Subcutaneous abdominal adipose tissue (tissue), 5 donors: ENCODE measurements at regions not wholly inside any gene's neighbourhood (a gene's known extent, or its start where the extent isn't known, plus 50 kb on each side); places are given as distances from the start of the nearest gene placed in this dataset.

Source experiments
- H3K27ac ChIP-seq: one replicate; pipeline ENCODE4 v1.7.0; 2013; ENCODE audit warnings: low read depth, mild to moderate bottlenecking, inconsistent platforms, low read length, moderate library complexity
- H3K27me3 ChIP-seq, 5 donors: one replicate each; pipeline ENCODE4 v1.7.0; 2013; ENCODE audit warnings: low read length in 5 of 5, inconsistent platforms in 1 of 5; ENCODE audit not compliant: control insufficient read depth in 5 of 5, insufficient read depth in 4 of 5
- H3K36me3 ChIP-seq, 5 donors: one replicate each; pipeline ENCODE4 v1.7.0; 2013; ENCODE audit warnings: low read length in 5 of 5; ENCODE audit not compliant: control insufficient read depth in 5 of 5, insufficient read depth in 5 of 5
- H3K4me1 ChIP-seq, 5 donors: one replicate each; pipeline ENCODE4 v1.7.0; 2013; ENCODE audit warnings: low read length in 5 of 5, mild to moderate bottlenecking in 3 of 5, moderate library complexity in 1 of 5; ENCODE audit not compliant: control insufficient read depth in 5 of 5, insufficient read depth in 5 of 5
- H3K4me3 ChIP-seq, 5 donors: one replicate each; pipeline ENCODE4 v1.7.0; 2013; ENCODE audit warnings: low read length in 5 of 5, low read depth in 1 of 5
- H3K9ac ChIP-seq, 5 donors: one replicate each; pipeline ENCODE4 v1.7.0; 2013; ENCODE audit warnings: low read length in 5 of 5, mild to moderate bottlenecking in 4 of 5, moderate library complexity in 3 of 5
- H3K9me3 ChIP-seq, 5 donors: one replicate each; pipeline ENCODE4 v1.7.0; 2013; ENCODE audit warnings: low read length in 5 of 5; ENCODE audit not compliant: control insufficient read depth in 5 of 5
- donor health status: healthy.
- donor health status: healthy.
- donor health status: healthy.
- donor health status: healthy.
- donor health status: healthy.

DNA sequence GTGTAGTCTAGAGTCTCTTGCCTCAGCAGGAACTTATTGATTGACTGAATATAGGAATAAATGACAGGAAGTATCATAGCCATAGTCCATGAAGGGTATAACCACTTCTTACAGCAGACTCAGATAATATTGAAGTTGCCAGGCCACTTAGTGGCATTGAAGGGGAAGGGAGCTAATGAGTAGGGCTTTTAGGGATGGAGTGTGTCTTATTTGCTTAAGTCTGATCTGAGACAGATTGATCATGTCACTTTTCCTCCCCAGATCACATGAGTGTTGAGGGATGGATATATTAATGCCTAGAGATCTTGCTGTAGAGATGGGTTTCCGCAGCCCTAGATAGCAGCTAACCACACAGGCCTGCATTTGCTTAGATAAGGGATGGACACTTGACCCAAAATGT lies 62.2 kb upstream of the NBEA start:
- Histone ChIP-seq H3K27ac (no peak overlapping the region), H3K4me1 (peaks cover 0 to 20% (median 0%) of the 10 kb centered on the region in 5 donors), H3K9me3 (no peaks in the 10 kb centered on the region), H3K4me3 (no peak overlapping the region), H3K27me3 (peaks cover 0 to 3% (median 0%) of the 10 kb centered on the region in 5 donors), H3K36me3 (no peaks in the 10 kb centered on the region), H3K9ac (no peak overlapping the region)

DNA sequence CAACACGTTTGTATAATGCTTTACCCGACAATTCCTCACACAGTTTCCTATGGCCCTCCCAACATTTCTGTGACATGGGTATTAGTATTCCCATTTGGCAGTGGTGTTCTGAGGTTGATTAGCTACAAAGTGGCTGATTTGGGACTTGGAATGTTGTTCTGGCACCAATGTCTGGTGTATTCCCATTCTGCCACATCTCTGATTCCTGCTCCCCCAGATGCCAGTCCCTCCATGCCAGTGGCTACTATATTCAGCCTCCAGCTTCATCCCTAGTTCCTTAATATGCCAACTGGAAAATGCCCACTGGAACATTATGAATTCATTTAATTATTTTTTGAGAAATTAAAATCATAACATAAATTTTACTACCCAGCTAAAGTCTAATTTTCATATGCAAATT lies 60.6 kb upstream of the NBEA start:
- H3K36me3 ChIP-seq, result no peaks in the 10 kb centered on the region
- peaks cover 0 to 28% (median 0%) of the 10 kb centered on the region in 5 donors for H3K4me1 ChIP-seq
- H3K27ac ChIP-seq, result no peak overlapping the region
- H3K9me3 ChIP-seq, result no peaks in the 10 kb centered on the region
- no peak overlapping the region for H3K9ac ChIP-seq
- H3K27me3 ChIP-seq, result peaks cover 0 to 3% (median 0%) of the 10 kb centered on the region in 5 donors
- H3K4me3 ChIP-seq, result no peak overlapping the region

DNA sequence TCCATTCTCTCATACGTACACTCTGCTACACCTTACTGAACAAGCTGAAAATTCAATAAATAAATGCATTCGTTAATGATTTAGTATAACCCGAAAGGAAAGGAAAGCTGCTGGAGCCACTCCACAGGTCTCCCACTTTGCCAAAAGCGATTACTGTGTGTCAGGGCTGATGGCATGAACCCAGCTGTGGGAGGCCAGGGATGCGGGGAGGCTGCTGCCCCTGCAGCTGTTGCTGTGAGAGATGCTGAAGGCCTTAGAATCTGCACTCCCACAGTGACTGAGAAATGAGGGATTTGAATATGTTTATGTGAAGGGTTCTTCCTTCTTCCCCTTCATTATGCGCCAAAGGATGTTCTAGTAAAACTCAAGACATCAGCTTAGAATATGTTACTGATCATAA lies 58.7 kb upstream of the NBEA start:
- Histone ChIP-seq H3K27me3 (peaks cover 0 to 3% (median 0%) of the 10 kb centered on the region in 5 donors), H3K27ac (no peak overlapping the region), H3K4me3 (no peak overlapping the region), H3K9ac (no peak overlapping the region), H3K4me1 (peaks cover 0 to 32% (median 0%) of the 10 kb centered on the region in 5 donors), H3K36me3 (no peaks in the 10 kb centered on the region), H3K9me3 (no peaks in the 10 kb centered on the region)

DNA sequence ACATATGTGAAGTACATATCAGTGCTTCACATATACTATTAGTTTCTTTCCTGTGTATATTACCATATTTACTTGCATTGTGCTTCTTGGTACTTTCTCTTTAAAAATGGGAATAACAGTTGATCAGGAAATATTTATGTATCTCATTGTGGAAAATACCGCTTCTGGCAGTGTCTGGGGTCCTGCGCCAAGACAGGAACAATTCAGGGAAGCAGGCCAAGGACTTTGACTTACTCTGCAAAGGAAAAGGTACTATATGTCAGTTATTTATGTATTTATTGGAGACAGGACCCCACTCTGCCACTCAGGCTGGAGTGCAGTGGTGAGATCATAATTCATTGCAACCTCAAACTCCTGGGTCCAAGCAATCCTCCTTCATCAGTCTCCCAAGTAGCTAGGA lies 57.7 kb upstream of the NBEA start:
- Histone ChIP-seq H3K4me1 (peaks cover 0 to 32% (median 0%) of the 10 kb centered on the region in 5 donors), H3K9ac (no peak overlapping the region), H3K36me3 (no peaks in the 10 kb centered on the region), H3K4me3 (no peak overlapping the region), H3K9me3 (no peaks in the 10 kb centered on the region), H3K27ac (no peak overlapping the region), H3K27me3 (peaks cover 0 to 3% (median 0%) of the 10 kb centered on the region in 5 donors)

DNA sequence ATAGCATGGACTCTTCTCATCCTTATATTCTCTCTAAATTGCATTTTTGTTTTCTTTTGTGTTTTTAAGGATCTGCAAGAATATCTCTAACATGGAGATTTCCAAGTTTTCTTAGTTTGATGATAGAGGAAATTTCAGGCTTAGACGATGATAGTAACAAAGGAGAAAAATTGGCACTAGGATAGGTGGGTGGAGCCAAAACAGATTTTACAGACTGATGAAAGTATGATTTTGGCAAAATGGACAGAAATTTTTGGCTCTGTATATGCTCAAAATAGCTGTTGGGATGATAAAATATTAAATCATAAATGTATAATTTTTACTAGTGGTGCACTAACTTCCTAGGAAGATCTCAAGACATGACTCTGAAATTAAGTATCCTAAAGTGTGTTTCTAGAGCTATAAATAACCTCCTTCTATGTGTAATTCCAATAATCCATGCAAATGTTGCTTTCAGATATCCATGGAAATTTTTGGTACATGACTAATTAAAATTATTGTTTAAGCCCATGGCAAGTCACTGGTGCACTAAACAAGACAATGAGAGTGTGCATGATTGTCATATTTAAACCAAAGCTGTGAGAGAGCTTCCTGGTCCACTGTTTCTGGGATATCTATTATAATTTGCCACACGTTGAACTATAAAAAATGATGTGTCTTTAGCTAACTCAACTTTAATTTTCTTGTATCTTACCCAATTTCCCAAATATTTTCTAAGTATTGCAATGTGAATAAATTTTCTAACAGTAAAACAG lies 55.8 kb upstream of the NBEA start:
- H3K4me3 ChIP-seq, result no peak overlapping the region
- H3K27me3 ChIP-seq, result peaks cover 0 to 3% (median 0%) of the 10 kb centered on the region in 5 donors
- H3K9ac ChIP-seq, result no peak overlapping the region
- H3K4me1 ChIP-seq, result peaks cover 0 to 32% (median 0%) of the 10 kb centered on the region in 5 donors
- no peaks in the 10 kb centered on the region for H3K9me3 ChIP-seq
- H3K27ac ChIP-seq, result peak overlapping the region; percentile 17
- H3K36me3 ChIP-seq, result no peaks in the 10 kb centered on the region

DNA sequence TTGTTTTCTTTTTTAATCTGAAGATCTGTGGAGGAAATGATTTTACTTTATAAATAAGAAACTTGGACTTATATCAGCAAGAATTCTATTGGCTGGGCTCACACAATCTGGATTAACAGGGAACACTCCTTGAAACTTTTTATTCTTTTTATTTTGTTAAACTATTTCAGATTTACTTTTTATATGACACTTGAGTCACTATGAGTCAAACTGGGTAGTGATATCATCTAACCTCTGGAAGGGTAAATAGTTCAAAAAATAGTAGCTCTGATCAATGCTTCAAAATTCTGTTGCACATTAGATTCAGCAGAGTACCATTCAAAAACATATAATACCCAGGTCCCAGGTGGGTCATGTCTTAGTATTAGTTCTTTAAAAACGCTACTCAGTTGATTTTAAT lies 55.1 kb upstream of the NBEA start:
- no peaks in the 10 kb centered on the region for H3K9me3 ChIP-seq
- H3K27ac ChIP-seq, result peak overlapping the region; percentile 17
- H3K4me1 ChIP-seq, result peaks cover 0 to 32% (median 0%) of the 10 kb centered on the region in 5 donors
- no peaks in the 10 kb centered on the region for H3K36me3 ChIP-seq
- no peak overlapping the region for H3K9ac ChIP-seq
- no peak overlapping the region for H3K4me3 ChIP-seq
- H3K27me3 ChIP-seq, result no peaks in the 10 kb centered on the region
